Prostate gland (tissue), 2 donors: ENCODE measurements at regions not wholly inside any gene's neighbourhood (a gene's known extent, or its start where the extent isn't known, plus 50 kb on each side); places are given as distances from the start of the nearest gene placed in this dataset.

Experiments used
- CTCF ChIP-seq, 4 experiments: fragments of 200-600 bp in 2 of 4; fragments of 450-650 bp in 2 of 4; sonication (generic) in 2 of 4; IDR thresholded peaks; 1 replicate in 3 of 4; 2 replicates in 1 of 4; pipeline ENCODE4 v1.5.1; 2016 to 2019; ENCODE audit warnings: antibody characterized with exemption in 4 of 4, mild to moderate bottlenecking in 2 of 4, moderate library complexity in 2 of 4
- POLR2AphosphoS5 ChIP-seq: sonication (generic); formaldehyde crosslinking; IDR thresholded peaks from one replicate; pipeline ENCODE4 v1.6.1; 2017; ENCODE audit warnings: antibody characterized with exemption

- TF ChIP-seq CTCF (IDR thresholded peaks at IDR 0.05) (no peak), POLR2AphosphoS5 (no peak)
These were observed 395.2 kb upstream of the INTU start for GRCh38 chr4:127237581-127237980.
